ENCODE measurements at regions not wholly inside any gene's neighbourhood (a gene's known extent, or its start where the extent isn't known, plus 50 kb on each side); places are given as distances from the start of the nearest gene placed in this dataset.

DNA sequence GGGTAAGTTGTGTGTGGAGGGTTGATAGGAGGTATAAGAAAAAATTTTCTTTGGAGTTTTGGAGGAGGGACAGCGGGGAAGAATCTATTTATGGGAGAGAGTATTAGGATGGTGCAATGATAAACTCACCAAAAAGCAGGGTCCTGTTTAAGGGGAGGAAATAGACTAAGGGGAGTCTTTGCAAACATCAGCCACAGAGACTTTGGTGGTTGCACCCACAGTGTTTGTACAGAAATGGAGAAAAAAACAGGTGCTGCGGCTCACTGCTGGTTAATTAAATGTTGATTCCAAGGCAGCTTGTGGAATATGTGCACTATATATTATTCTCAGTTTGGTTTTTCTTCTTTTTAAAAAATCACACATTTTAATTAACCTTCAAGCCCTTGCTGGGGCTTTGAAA lies 182.1 kb downstream of the NECTIN3 start:
- no peak for ATAC-seq
- TF ChIP-seq SNAI2 (CRISPR knock-in tag; IDR thresholded peaks at IDR 0.05), result no peak
- no peak for TF ChIP-seq ZNF8 (CRISPR knock-in tag; IDR thresholded peaks at IDR 0.05)
- TF ChIP-seq ARNTL (CRISPR knock-in tag; IDR thresholded peaks at IDR 0.05; ENCODE audit: borderline replicate concordance, low read depth), result no peak
- no peak for TF ChIP-seq ISL1 (CRISPR knock-in tag; IDR thresholded peaks at IDR 0.05)
- TF ChIP-seq, protein P1, sequence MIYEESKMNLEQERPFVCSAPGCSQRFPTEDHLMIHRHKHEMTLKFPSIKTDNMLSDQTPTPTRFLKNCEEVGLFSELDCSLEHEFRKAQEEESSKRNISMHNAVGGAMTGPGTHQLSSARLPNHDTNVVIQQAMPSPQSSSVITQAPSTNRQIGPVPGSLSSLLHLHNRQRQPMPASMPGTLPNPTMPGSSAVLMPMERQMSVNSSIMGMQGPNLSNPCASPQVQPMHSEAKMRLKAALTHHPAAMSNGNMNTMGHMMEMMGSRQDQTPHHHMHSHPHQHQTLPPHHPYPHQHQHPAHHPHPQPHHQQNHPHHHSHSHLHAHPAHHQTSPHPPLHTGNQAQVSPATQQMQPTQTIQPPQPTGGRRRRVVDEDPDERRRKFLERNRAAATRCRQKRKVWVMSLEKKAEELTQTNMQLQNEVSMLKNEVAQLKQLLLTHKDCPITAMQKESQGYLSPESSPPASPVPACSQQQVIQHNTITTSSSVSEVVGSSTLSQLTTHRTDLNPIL (CRISPR knock-in tag; IDR thresholded peaks at IDR 0.05; ENCODE audit: low read depth), result no peak
- TF ChIP-seq ESRRG (CRISPR knock-in tag; IDR thresholded peaks at IDR 0.05), result no peak
- TF ChIP-seq, protein P2, sequence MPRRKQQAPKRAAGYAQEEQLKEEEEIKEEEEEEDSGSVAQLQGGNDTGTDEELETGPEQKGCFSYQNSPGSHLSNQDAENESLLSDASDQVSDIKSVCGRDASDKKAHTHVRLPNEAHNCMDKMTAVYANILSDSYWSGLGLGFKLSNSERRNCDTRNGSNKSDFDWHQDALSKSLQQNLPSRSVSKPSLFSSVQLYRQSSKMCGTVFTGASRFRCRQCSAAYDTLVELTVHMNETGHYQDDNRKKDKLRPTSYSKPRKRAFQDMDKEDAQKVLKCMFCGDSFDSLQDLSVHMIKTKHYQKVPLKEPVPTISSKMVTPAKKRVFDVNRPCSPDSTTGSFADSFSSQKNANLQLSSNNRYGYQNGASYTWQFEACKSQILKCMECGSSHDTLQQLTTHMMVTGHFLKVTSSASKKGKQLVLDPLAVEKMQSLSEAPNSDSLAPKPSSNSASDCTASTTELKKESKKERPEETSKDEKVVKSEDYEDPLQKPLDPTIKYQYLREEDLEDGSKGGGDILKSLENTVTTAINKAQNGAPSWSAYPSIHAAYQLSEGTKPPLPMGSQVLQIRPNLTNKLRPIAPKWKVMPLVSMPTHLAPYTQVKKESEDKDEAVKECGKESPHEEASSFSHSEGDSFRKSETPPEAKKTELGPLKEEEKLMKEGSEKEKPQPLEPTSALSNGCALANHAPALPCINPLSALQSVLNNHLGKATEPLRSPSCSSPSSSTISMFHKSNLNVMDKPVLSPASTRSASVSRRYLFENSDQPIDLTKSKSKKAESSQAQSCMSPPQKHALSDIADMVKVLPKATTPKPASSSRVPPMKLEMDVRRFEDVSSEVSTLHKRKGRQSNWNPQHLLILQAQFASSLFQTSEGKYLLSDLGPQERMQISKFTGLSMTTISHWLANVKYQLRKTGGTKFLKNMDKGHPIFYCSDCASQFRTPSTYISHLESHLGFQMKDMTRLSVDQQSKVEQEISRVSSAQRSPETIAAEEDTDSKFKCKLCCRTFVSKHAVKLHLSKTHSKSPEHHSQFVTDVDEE (CRISPR knock-in tag; IDR thresholded peaks at IDR 0.05), result no peak
- no peak for TF ChIP-seq ZFP30 (CRISPR knock-in tag; IDR thresholded peaks at IDR 0.05)
- TF ChIP-seq OSR1 (CRISPR knock-in tag; IDR thresholded peaks at IDR 0.05), result no peak
- no peak for TF ChIP-seq ZFP3 (CRISPR knock-in tag; IDR thresholded peaks at IDR 0.05)
- TF ChIP-seq PPARA (CRISPR knock-in tag; IDR thresholded peaks at IDR 0.05; ENCODE audit: borderline replicate concordance), result no peak
- TF ChIP-seq, protein P3, sequence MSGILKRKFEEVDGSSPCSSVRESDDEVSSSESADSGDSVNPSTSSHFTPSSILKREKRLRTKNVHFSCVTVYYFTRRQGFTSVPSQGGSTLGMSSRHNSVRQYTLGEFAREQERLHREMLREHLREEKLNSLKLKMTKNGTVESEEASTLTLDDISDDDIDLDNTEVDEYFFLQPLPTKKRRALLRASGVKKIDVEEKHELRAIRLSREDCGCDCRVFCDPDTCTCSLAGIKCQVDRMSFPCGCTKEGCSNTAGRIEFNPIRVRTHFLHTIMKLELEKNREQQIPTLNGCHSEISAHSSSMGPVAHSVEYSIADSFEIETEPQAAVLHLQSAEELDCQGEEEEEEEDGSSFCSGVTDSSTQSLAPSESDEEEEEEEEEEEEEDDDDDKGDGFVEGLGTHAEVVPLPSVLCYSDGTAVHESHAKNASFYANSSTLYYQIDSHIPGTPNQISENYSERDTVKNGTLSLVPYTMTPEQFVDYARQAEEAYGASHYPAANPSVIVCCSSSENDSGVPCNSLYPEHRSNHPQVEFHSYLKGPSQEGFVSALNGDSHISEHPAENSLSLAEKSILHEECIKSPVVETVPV (CRISPR knock-in tag; IDR thresholded peaks at IDR 0.05), result no peak
- TF ChIP-seq RARB (CRISPR knock-in tag; IDR thresholded peaks at IDR 0.05), result no peak
- TF ChIP-seq TOX (CRISPR knock-in tag; IDR thresholded peaks at IDR 0.05; ENCODE audit: borderline replicate concordance), result no peak
- TF ChIP-seq ZC3H10 (CRISPR knock-in tag; IDR thresholded peaks at IDR 0.05), result no peak
- TF ChIP-seq BACH2 (CRISPR knock-in tag; IDR thresholded peaks at IDR 0.05; ENCODE audit: borderline replicate concordance), result no peak
- TF ChIP-seq, protein P4, sequence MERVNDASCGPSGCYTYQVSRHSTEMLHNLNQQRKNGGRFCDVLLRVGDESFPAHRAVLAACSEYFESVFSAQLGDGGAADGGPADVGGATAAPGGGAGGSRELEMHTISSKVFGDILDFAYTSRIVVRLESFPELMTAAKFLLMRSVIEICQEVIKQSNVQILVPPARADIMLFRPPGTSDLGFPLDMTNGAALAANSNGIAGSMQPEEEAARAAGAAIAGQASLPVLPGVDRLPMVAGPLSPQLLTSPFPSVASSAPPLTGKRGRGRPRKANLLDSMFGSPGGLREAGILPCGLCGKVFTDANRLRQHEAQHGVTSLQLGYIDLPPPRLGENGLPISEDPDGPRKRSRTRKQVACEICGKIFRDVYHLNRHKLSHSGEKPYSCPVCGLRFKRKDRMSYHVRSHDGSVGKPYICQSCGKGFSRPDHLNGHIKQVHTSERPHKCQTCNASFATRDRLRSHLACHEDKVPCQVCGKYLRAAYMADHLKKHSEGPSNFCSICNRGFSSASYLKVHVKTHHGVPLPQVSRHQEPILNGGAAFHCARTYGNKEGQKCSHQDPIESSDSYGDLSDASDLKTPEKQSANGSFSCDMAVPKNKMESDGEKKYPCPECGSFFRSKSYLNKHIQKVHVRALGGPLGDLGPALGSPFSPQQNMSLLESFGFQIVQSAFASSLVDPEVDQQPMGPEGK (CRISPR knock-in tag; IDR thresholded peaks at IDR 0.05; ENCODE audit: borderline replicate concordance), result no peak
- TF ChIP-seq GLIS3 (CRISPR knock-in tag; IDR thresholded peaks at IDR 0.05), result no peak
- TF ChIP-seq, protein P5, sequence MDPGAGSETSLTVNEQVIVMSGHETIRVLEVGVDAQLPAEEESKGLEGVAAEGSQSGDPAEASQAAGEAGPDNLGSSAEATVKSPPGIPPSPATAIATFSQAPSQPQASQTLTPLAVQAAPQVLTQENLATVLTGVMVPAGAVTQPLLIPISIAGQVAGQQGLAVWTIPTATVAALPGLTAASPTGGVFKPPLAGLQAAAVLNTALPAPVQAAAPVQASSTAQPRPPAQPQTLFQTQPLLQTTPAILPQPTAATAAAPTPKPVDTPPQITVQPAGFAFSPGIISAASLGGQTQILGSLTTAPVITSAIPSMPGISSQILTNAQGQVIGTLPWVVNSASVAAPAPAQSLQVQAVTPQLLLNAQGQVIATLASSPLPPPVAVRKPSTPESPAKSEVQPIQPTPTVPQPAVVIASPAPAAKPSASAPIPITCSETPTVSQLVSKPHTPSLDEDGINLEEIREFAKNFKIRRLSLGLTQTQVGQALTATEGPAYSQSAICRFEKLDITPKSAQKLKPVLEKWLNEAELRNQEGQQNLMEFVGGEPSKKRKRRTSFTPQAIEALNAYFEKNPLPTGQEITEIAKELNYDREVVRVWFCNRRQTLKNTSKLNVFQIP (CRISPR knock-in tag; IDR thresholded peaks at IDR 0.05; ENCODE audit: borderline replicate concordance, low read depth), result no peak

DNA sequence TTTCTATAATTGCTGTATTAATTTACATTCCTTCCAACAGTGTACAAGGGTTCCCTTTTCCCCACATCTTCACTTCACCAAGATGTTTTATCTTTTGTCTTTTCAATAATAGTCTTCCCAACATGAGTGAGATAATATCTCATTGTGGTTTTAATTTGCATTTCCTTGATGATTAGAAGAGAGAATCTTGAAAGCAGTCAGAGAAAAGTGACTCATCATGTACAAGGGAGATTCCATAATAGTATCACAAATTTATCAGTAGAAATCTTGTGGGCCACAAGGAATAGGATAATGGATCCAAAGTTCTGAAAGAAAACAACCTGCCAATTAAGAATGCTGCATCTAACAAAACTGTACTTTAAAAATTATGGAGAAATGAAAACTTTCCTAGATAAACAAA lies 189.3 kb downstream of the NECTIN3 start:
- TF ChIP-seq ZNF8 (CRISPR knock-in tag; IDR thresholded peaks at IDR 0.05) (no peak), CSDC2 (CRISPR knock-in tag; IDR thresholded peaks at IDR 0.05) (no peak), TOX (CRISPR knock-in tag; IDR thresholded peaks at IDR 0.05; ENCODE audit: borderline replicate concordance) (no peak), ISL1 (CRISPR knock-in tag; IDR thresholded peaks at IDR 0.05) (no peak), BACH2 (CRISPR knock-in tag; IDR thresholded peaks at IDR 0.05; ENCODE audit: borderline replicate concordance) (no peak), ARNTL (CRISPR knock-in tag; IDR thresholded peaks at IDR 0.05; ENCODE audit: borderline replicate concordance, low read depth) (no peak)
- TF ChIP-seq, protein P2 (CRISPR knock-in tag; IDR thresholded peaks at IDR 0.05), result no peak
- ATAC-seq, result no peak
